Fibroblast of lung (primary cell): ENCODE measurements at regions not wholly inside any gene's neighbourhood (a gene's known extent, or its start where the extent isn't known, plus 50 kb on each side); places are given as distances from the start of the nearest gene placed in this dataset.

Experiments used
- DNase-seq, 2 donors: peaks; one replicate each; pipeline versions ENCODE4 v3.0.0 to v3.0.0-alpha.2; 2010; ENCODE audit warnings: low read depth in 2 of 2
- H2AFZ ChIP-seq: 2 replicates; pipeline ENCODE4 v1.5.1; 2012; ENCODE audit warnings: low read length, control low read depth, inconsistent platforms
- H3K27ac ChIP-seq: 2 replicates; pipeline ENCODE4 v1.5.1; 2011; ENCODE audit warnings: low read length, control low read depth; ENCODE audit not compliant: insufficient read depth
- H3K27me3 ChIP-seq: 2 replicates; pipeline ENCODE4 v1.5.1; 2011; ENCODE audit warnings: mild to moderate bottlenecking, low read length; ENCODE audit not compliant: control insufficient read depth, insufficient read depth
- H3K36me3 ChIP-seq: 2 replicates; pipeline ENCODE4 v1.5.1; 2011; ENCODE audit warnings: low read length; ENCODE audit not compliant: control insufficient read depth, insufficient read depth
- H3K4me1 ChIP-seq: 2 replicates; pipeline ENCODE4 v1.5.1; 2011; ENCODE audit warnings: low read length; ENCODE audit not compliant: control insufficient read depth, insufficient read depth; ENCODE audit errors: extremely low read depth
- H3K4me2 ChIP-seq: 2 replicates; pipeline ENCODE4 v1.5.1; 2011; ENCODE audit warnings: low read length, control low read depth; ENCODE audit not compliant: insufficient read depth; ENCODE audit errors: extremely low read depth
- H3K4me3 ChIP-seq, 4 experiments: fragments of 200-600 bp in 1 of 4; sonication (generic) in 1 of 4; replicated peaks in 1 of 4; 2 replicates each; pipeline ENCODE4 v1.5.1; 2011 to 2016; ENCODE audit warnings: low read length in 4 of 4, low read depth in 3 of 4, mild to moderate bottlenecking in 3 of 4, control low read depth in 2 of 4, inconsistent platforms in 1 of 4, mixed read lengths in 1 of 4; ENCODE audit not compliant: insufficient read depth in 1 of 4; ENCODE audit errors: control extremely low read depth in 1 of 4
- H3K79me2 ChIP-seq: 2 replicates; pipeline ENCODE4 v1.5.1; 2012; ENCODE audit warnings: mild to moderate bottlenecking, low read length, inconsistent platforms; ENCODE audit not compliant: control insufficient read depth, insufficient read depth
- H3K9ac ChIP-seq: 2 replicates; pipeline ENCODE4 v1.5.1; 2011; ENCODE audit warnings: mild to moderate bottlenecking, low read length, control low read depth; ENCODE audit not compliant: insufficient read depth
- H3K9me3 ChIP-seq: 2 replicates; pipeline ENCODE4 v1.5.1; 2012; ENCODE audit warnings: low read depth, low read length; ENCODE audit not compliant: control insufficient read depth, insufficient read depth
- H4K20me1 ChIP-seq: 2 replicates; pipeline ENCODE4 v1.5.1; 2011; ENCODE audit warnings: low read length; ENCODE audit not compliant: control insufficient read depth, insufficient read depth; ENCODE audit errors: extremely low read depth
- CTCF ChIP-seq, 2 donors: IDR thresholded peaks in 1 of 2; conservative IDR thresholded peaks in 1 of 2; 1 replicate in 1 of 2; 2 replicates in 1 of 2; pipeline ENCODE4 v1.5.1; 2011 to 2012; ENCODE audit warnings: low read length in 2 of 2, control low read depth in 1 of 2, inconsistent platforms in 1 of 2, low read depth in 1 of 2, mild to moderate bottlenecking in 1 of 2
- EZH2 ChIP-seq: IDR thresholded peaks from 2 replicates; pipeline ENCODE4 v1.5.1; 2012; ENCODE audit warnings: low read length, control low read depth, mild to moderate bottlenecking; ENCODE audit errors: missing control alignments

- no peaks in the 10 kb centered on the region for H4K20me1 ChIP-seq
- TF ChIP-seq CTCF (conservative IDR thresholded peaks at IDR 0.05 in 1 of 2, IDR thresholded peaks at IDR 0.05 in 1 of 2; ENCODE audit: low read depth in 1 of 2, low read length in 2 of 2) = no peak
- no peak for TF ChIP-seq EZH2
- H3K79me2 ChIP-seq = no peaks in the 10 kb centered on the region
- H3K9me3 ChIP-seq = no peaks in the 10 kb centered on the region
- no peaks in the 10 kb centered on the region for H3K36me3 ChIP-seq
- no peaks in the 10 kb centered on the region for H3K4me1 ChIP-seq
- no peak overlapping the region for H3K4me2 ChIP-seq
- no peak overlapping the region for H3K4me3 ChIP-seq
- no peak overlapping the region for H2AFZ ChIP-seq
- no peak overlapping the region for H3K9ac ChIP-seq
- no peak overlapping the region for H3K27ac ChIP-seq
- no peak for DNase-seq
- no peaks in the 10 kb centered on the region for H3K27me3 ChIP-seq
Observed at GRCh38 chr7:46355331-46355730, 434.3 kb upstream of the IGFBP3 start.

GRCh38 chr7:46352004-46352954 lies 431.2 kb upstream of the IGFBP3 start:
- H3K27ac ChIP-seq = no peak overlapping the region
- TF ChIP-seq CTCF (conservative IDR thresholded peaks at IDR 0.05 in 1 of 2, IDR thresholded peaks at IDR 0.05 in 1 of 2; ENCODE audit: low read depth in 1 of 2, low read length in 2 of 2) (peak; percentile 68 to 78), EZH2 (no peak)
- no peak overlapping the region for H3K9ac ChIP-seq
- H3K4me2 ChIP-seq = no peak overlapping the region
- H2AFZ ChIP-seq = no peak overlapping the region
- H3K9me3 ChIP-seq = no peaks in the 10 kb centered on the region
- H3K27me3 ChIP-seq = no peaks in the 10 kb centered on the region
- no peaks in the 10 kb centered on the region for H3K36me3 ChIP-seq
- no peaks in the 10 kb centered on the region for H4K20me1 ChIP-seq
- H3K79me2 ChIP-seq = no peaks in the 10 kb centered on the region
- no peak overlapping the region for H3K4me3 ChIP-seq
- H3K4me1 ChIP-seq = no peaks in the 10 kb centered on the region
- peak; percentile 61 to 71 for DNase-seq

GRCh38 chr7:46349490-46349889 lies 428.4 kb upstream of the IGFBP3 start:
- no peaks in the 10 kb centered on the region for H3K9me3 ChIP-seq
- TF ChIP-seq EZH2 = no peak
- TF ChIP-seq CTCF (conservative IDR thresholded peaks at IDR 0.05 in 1 of 2, IDR thresholded peaks at IDR 0.05 in 1 of 2; ENCODE audit: low read depth in 1 of 2, low read length in 2 of 2) = no peak
- H3K9ac ChIP-seq = no peak overlapping the region
- H3K4me2 ChIP-seq = no peak overlapping the region
- no peaks in the 10 kb centered on the region for H4K20me1 ChIP-seq
- no peak for DNase-seq
- no peaks in the 10 kb centered on the region for H3K4me1 ChIP-seq
- H2AFZ ChIP-seq = no peak overlapping the region
- no peaks in the 10 kb centered on the region for H3K27me3 ChIP-seq
- no peaks in the 10 kb centered on the region for H3K79me2 ChIP-seq
- no peak overlapping the region for H3K4me3 ChIP-seq
- no peaks in the 10 kb centered on the region for H3K36me3 ChIP-seq
- H3K27ac ChIP-seq = no peak overlapping the region
